BLaER1 treated with 17β-estradiol and CSF1 and Interleukin-3, amounts not matched to agents 10 nM and 100 nM (cell line): ENCODE measurements at regions not wholly inside any gene's neighbourhood (a gene's known extent, or its start where the extent isn't known, plus 50 kb on each side); places are given as distances from the start of the nearest gene placed in this dataset.
A peak's percentile ranks its signal among the peaks of the same experiment; 100 is the strongest.
"Not testable (repeated sequence)": the region's sequence is repeated elsewhere in the genome, so short reads cannot be mapped to it uniquely, and the experiment has no call there.

Experiments
- H3K27ac ChIP-seq, 11 experiments: shearing (Covaris generic); formaldehyde crosslinking; 2 replicates each; pipeline ENCODE4 v1.8.1; 2022
- H3K27me3 ChIP-seq, 11 experiments: shearing (Covaris generic); formaldehyde crosslinking; 2 replicates each; pipeline ENCODE4 v1.8.1; 2022
- H3K36me3 ChIP-seq, 11 experiments: shearing (Covaris generic); formaldehyde crosslinking; 2 replicates each; pipeline ENCODE4 v1.8.1; 2022
- H3K4me1 ChIP-seq, 10 experiments: shearing (Covaris generic); formaldehyde crosslinking; 2 replicates each; pipeline ENCODE4 v1.8.1; 2022
- H3K4me2 ChIP-seq, 11 experiments: shearing (Covaris generic); formaldehyde crosslinking; 2 replicates each; pipeline ENCODE4 v1.8.1; 2022
- H3K4me3 ChIP-seq, 10 experiments: shearing (Covaris generic); formaldehyde crosslinking; 2 replicates each; pipeline ENCODE4 v1.8.1; 2022
- H3K9ac ChIP-seq, 11 experiments: shearing (Covaris generic); formaldehyde crosslinking; 2 replicates each; pipeline ENCODE4 v1.8.1; 2022
- H3K9me3 ChIP-seq, 11 experiments: shearing (Covaris generic); formaldehyde crosslinking; replicated peaks in 1 of 11; 2 replicates each; pipeline ENCODE4 v1.8.1; 2022
- H4K20me1 ChIP-seq, 11 experiments: shearing (Covaris generic); formaldehyde crosslinking; 2 replicates each; pipeline ENCODE4 v1.8.1; 2022
- Cebpa-rat ChIP-seq, 11 experiments: shearing (Covaris generic); IDR thresholded peaks; 2 replicates each; pipeline ENCODE4 v1.8.1; 2022

DNA sequence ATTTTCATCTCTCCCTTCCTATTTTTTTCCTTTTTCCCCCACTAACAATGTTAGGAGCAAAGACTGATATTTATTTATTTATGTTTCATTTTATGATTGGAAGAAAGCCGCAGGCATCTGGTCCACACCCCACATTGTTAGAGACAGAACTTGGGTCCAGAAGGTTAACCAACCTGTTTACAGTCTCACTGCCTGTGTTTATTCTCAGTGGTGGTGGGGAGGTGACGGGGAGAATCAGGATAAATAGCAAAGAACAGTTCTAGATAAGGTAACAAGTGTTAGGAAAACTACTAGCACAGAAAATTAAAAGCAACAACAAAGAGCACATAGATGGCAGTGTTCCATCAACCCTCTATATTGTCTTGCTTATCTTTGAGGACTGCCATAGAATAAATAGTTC lies 301.7 kb upstream of the DIPK2B start:
- peaks cover 18 to 26% (median 24%) of the 10 kb centered on the region in 10 experiments for H3K4me1 ChIP-seq

DNA sequence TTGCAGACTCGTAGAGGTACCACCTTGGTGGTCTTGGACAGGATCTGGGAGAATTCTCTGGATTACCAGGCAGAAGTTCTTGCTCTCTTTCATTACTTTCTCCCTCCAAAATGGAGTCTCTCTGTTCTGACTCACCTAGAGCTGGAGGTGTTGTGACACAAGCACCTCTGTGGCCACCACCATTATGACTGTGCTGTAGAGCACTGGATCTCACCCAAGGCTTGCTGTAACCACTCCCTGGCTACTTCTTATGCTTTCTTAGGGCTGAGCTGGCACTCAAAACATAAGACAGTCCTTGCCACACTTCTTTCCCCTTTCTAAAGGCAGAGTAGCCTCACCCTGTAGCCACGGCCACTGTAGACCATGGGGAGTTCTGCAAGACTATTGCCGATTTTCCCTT lies 296.6 kb upstream of the DIPK2B start:
- Histone ChIP-seq H3K4me2 (no peak overlapping the region), H3K9me3 (peaks cover 18 to 50% (median 30%) of the 10 kb centered on the region in 11 experiments), H3K36me3 (no peaks in the 10 kb centered on the region), H3K27me3 (no peaks in the 10 kb centered on the region), H4K20me1 (no peaks in the 10 kb centered on the region), H3K4me1 (no peaks in the 10 kb centered on the region), H3K9ac (no peak overlapping the region), H3K4me3 (no peak overlapping the region), H3K27ac (no peak overlapping the region)
- TF ChIP-seq Cebpa-rat (IDR thresholded peaks at IDR 0.05) = no peak

More for the DNA sequence above, 301.7 kb upstream of the DIPK2B start:
- Histone ChIP-seq H3K27ac (no peak overlapping the region), H3K4me2 (no peak overlapping the region), H3K9me3 (peaks cover 13 to 34% (median 27%) of the 10 kb centered on the region in 11 experiments), H3K4me3 (no peak overlapping the region), H4K20me1 (no peaks in the 10 kb centered on the region), H3K27me3 (peaks cover 0 to 12% (median 0%) of the 10 kb centered on the region in 11 experiments; a peak in 1 of 22 replicates), H3K9ac (no peak overlapping the region), H3K36me3 (no peaks in the 10 kb centered on the region)
- no peak for TF ChIP-seq Cebpa-rat (IDR thresholded peaks at IDR 0.05)

DNA sequence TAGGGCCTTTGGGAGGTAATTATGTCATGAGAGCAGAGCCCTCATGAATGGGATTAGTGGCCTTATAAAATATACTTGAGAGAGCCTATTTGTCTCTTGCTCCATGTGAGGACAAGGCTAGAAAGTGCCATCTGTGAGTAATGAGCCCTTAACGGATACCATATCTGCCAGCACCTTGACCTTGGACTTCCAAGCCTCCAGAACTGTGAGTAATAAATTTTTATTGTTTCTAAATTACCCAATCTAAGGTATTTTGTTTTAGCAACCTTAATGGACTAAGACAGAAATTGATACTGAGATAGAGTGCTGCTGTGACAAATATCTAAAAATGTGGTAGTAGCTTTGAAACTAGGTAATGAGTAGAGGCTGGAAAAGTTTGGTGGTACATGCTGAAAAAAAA lies 285.0 kb upstream of the DIPK2B start:
- Histone ChIP-seq H4K20me1 (no peaks in the 10 kb centered on the region), H3K36me3 (no peaks in the 10 kb centered on the region), H3K9ac (no peak overlapping the region), H3K4me2 (0 out of 22 replicates have a peak overlapping the region, but pooled peaks of 1 of the 11 experiments have one; percentile 16), H3K4me3 (no peak overlapping the region), H3K9me3 (peaks cover 5 to 26% (median 18%) of the 10 kb centered on the region in 11 experiments; a peak in 16 of 22 replicates), H3K27me3 (no peaks in the 10 kb centered on the region), H3K4me1 (peaks cover 0 to 6% (median 0%) of the 10 kb centered on the region in 10 experiments; a peak in 2 of 20 replicates), H3K27ac (no peak overlapping the region)
- TF ChIP-seq Cebpa-rat (IDR thresholded peaks at IDR 0.05) = no peak

DNA sequence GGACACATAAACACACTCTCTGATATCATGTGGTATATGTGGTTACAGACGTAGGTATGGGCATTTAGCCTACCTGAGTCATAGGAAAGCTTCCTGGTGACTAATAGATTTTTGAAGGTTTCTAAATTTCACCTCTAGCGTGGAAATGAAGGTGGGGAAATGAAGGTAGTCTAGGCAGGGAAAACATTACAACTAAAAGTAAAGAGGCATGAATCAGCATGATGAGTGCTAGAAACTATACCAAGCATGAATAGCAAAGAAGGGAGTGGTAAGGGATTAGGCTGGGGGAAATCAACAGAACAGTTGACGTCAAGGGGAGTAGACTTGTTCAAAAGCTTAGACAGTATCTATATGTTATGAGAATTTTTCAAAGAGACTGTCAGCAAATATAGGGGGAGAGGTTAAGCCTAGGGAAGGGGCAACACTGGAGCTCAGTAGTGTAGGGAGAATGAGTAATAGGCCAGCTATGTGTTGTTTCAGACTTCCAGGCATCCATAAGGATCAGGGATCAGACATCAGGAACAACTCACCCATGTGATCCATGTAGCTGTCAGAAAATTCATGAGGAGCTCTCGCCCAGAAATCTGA lies 279.3 kb upstream of the DIPK2B start:
- Histone ChIP-seq H3K27me3 (no peaks in the 10 kb centered on the region), H3K9ac (no peak overlapping the region), H3K4me2 (no peak overlapping the region), H3K4me3 (no peak overlapping the region), H4K20me1 (no peaks in the 10 kb centered on the region), H3K27ac (no peak overlapping the region), H3K9me3 (peaks cover 0 to 16% (median 9%) of the 10 kb centered on the region in 11 experiments; a peak in 9 of 22 replicates), H3K4me1 (no peaks in the 10 kb centered on the region), H3K36me3 (no peaks in the 10 kb centered on the region)
- TF ChIP-seq Cebpa-rat (IDR thresholded peaks at IDR 0.05) = no peak

DNA sequence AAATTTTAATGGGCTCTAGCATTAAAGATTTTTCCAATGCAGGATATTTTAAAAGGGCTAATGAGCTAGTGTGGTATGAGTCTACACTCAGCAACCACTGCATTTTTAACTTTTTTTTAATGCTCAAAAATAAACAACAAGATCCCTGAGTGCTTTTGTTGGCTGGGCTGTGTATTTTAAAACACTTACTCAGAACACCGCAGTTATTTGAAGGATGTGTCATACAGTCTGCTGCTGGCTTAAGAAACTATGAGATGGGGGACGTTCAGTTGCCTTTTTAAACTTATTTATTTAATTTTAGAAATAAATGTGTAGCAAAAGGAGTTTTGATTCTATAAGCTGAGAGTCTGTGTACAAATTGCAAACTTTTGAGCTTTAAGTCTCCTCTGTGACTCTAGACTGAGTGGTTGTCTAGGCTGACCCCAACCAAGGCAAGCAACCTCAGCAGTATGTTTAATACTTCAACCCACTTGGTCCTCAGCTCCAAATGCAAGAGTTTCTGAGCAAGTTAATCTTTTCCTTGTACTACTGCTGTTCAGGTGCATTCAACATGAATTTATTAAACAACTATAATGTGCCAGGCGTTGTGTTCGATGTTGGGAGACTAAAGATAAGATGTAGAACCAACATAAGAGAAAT lies 278.6 kb upstream of the DIPK2B start:
- H3K9ac ChIP-seq = no peak overlapping the region
- no peaks in the 10 kb centered on the region for H4K20me1 ChIP-seq
- no peak overlapping the region for H3K4me2 ChIP-seq
- no peaks in the 10 kb centered on the region for H3K36me3 ChIP-seq
- no peaks in the 10 kb centered on the region for H3K27me3 ChIP-seq
- TF ChIP-seq Cebpa-rat (IDR thresholded peaks at IDR 0.05) = no peak
- H3K9me3 ChIP-seq = peaks cover 0 to 16% (median 9%) of the 10 kb centered on the region in 11 experiments; a peak in 9 of 22 replicates
- no peak overlapping the region for H3K4me3 ChIP-seq
- H3K27ac ChIP-seq = no peak overlapping the region
- no peaks in the 10 kb centered on the region for H3K4me1 ChIP-seq

DNA sequence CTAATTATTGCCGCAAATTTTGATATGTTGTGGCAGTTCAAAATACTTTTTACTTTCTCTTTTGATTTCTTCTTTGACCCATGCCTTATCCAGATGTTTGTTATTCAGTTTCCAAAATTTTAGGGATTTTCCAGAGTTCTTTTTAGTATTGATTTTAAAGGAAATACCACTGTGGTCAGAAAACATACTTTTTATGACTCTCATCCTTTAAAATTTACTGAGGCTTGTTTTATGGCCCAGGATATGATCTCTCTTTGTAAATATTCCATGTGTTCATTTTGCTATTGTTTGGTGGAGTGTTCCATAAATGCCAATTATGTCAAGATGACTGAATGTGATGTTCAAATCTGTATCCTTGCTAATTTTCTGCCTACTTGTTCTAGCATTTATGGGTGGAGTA lies 272.3 kb upstream of the DIPK2B start:
- Histone ChIP-seq H3K27ac (no peak overlapping the region), H3K9ac (no peak overlapping the region), H3K4me3 (no peak overlapping the region), H3K36me3 (no peaks in the 10 kb centered on the region), H4K20me1 (no peaks in the 10 kb centered on the region), H3K4me1 (no peaks in the 10 kb centered on the region), H3K9me3 (peaks cover 10 to 25% (median 16%) of the 10 kb centered on the region in 11 experiments), H3K4me2 (no peak overlapping the region), H3K27me3 (no peaks in the 10 kb centered on the region)
- no peak for TF ChIP-seq Cebpa-rat (IDR thresholded peaks at IDR 0.05)

DNA sequence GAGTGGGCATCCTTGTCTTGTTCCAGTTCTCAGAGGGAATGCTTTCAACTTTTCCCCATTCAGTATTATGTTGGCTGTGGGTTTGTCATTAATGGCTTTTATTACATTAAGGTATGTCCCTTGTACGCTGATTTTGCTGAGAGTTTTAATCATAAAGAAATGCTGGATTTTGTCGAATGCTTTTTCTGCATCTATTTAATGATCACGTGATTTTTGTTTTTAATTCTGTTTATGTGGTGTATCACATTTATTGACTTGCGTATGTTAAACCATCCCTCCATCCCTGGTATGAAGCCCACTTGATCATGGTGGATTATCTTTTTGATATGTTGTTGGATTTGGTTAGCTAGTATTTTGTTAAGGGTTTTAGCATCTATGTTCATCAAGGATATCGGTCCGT lies 266.9 kb upstream of the DIPK2B start:
- H3K4me3 ChIP-seq, H3K9ac ChIP-seq, H3K27ac ChIP-seq, H3K27me3 ChIP-seq, H3K36me3 ChIP-seq, H3K4me2 ChIP-seq, H4K20me1 ChIP-seq, H3K4me1 ChIP-seq: not testable (repeated sequence)
- H3K9me3 ChIP-seq = peaks cover 19 to 50% (median 31%) of the 10 kb centered on the region in 11 experiments

DNA sequence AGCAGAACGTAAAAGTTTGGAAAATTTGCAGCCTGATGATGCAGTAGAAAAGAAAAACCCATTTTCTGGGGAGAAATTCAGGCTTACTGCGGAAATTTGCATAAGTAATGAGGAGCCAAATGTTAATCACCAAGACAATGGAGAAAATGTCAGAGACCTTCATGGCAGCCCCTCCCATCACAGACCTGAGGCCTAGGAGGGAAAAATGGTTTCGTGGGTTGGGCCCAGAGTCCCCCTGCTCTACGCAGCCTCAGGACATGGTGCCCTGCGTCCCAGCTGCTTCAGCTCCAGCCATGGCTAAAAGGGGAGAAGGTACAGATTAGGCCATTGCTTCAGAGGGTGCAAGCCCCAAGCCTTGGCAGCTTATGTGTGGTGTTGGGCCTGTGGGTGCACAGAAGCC lies 255.1 kb upstream of the DIPK2B start:
- not testable (repeated sequence) for H3K27me3 ChIP-seq, H3K4me3 ChIP-seq, H3K36me3 ChIP-seq, H4K20me1 ChIP-seq, H3K27ac ChIP-seq, H3K9ac ChIP-seq, H3K4me2 ChIP-seq, H3K9me3 ChIP-seq, H3K4me1 ChIP-seq

DNA sequence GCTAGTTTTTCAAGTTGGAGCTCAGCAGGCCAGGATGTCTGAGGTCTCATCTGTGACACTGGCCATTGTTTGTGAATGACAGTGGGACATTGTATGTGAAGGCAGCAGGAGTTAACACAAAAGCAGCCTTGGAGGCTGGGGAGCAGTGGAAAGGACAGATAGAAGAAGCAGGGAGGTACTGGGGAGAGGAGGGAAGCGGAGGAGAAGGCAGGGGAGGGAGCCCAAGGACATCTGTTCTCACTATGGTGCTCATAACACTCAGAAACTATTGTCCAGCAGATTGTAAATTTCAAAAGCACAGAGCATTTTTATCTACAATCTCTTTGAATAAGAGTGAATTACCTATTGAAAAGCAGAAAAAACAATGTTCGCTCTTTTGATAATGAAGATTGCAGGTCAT lies 253.6 kb upstream of the DIPK2B start:
- Histone ChIP-seq H3K4me3 (no peak overlapping the region), H3K27ac (no peak overlapping the region), H3K9me3 (peaks cover 0 to 7% (median 0%) of the 10 kb centered on the region in 11 experiments; a peak in 2 of 22 replicates), H3K27me3 (peaks cover 0 to 9% (median 0%) of the 10 kb centered on the region in 11 experiments; a peak in 4 of 22 replicates), H3K4me2 (no peak overlapping the region), H3K9ac (no peak overlapping the region), H3K4me1 (peaks cover 0 to 17% (median 9%) of the 10 kb centered on the region in 10 experiments; a peak in 14 of 20 replicates), H4K20me1 (no peaks in the 10 kb centered on the region), H3K36me3 (no peaks in the 10 kb centered on the region)
- no peak for TF ChIP-seq Cebpa-rat (IDR thresholded peaks at IDR 0.05)

DNA sequence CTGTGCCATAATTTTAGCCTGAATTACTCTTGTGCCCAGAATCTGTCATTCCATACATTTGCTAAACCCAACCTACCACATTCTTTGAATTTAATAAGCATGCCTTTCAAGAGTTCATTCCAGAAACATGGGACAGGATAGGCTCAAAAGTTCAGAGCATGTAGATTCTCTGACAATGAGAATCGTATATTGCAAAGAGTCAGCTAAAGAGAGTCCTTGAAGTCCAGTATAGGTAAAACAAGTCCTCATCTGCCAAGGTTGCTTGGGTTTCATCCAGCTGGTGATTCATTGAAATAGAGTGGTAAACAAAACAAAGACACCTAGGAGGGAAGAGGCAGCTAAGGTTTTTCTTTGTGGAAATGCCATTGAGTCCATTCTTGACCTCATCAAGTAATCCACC lies 249.3 kb upstream of the DIPK2B start:
- Histone ChIP-seq H3K4me2 (peak overlapping the region in 8 of 11 experiments; percentile 61 to 79 (median 72); a peak in 15 of 22 replicates), H3K9me3 (0 out of 22 replicates have a peak, but pooled peaks cover 0 to 2% (median 0%) of the 10 kb centered on the region in 11 experiments), H3K9ac (no peak overlapping the region), H4K20me1 (no peaks in the 10 kb centered on the region), H3K27me3 (peaks cover 0 to 9% (median 0%) of the 10 kb centered on the region in 11 experiments; a peak in 4 of 22 replicates), H3K4me1 (peaks cover 26 to 60% (median 52%) of the 10 kb centered on the region in 10 experiments), H3K27ac (peak overlapping the region in 3 of 11 experiments; percentile 45 to 73 (median 56); a peak in 4 of 22 replicates), H3K36me3 (no peaks in the 10 kb centered on the region), H3K4me3 (no peak overlapping the region)
- no peak for TF ChIP-seq Cebpa-rat (IDR thresholded peaks at IDR 0.05)
